ENCODE measurements at regions not wholly inside any gene's neighbourhood (a gene's known extent, or its start where the extent isn't known, plus 50 kb on each side); places are given as distances from the start of the nearest gene placed in this dataset.
A peak's percentile ranks its signal among the peaks of the same experiment; 100 is the strongest.

DNA sequence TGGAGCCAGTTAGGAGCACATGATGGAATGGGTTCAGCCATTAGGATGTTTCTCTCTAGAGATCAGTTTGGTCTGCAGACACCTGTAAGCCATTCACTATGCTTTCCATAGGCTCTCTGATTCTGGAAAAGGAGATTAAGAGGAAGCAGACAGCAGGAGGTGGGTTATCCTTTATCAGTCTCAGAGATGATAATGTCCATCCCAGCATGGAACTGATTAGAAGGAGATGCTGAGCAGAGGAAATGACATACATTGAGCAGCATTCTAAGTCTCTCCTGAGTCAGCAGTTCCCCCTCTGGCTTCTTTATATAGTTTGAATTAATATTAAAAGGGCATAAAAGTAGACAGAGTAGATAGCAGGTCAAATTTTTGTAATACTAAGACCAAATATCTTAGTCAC, 591.1 kb downstream of the GBE1 start:
- no peaks in the 10 kb centered on the region for H3K27me3 ChIP-seq (replicated peaks; ENCODE audit: control insufficient read depth, insufficient read depth, low read length)
- H3K4me1 ChIP-seq (ENCODE audit: control insufficient read depth, insufficient read depth, low read length), result no peaks in the 10 kb centered on the region
- H3K9ac ChIP-seq (ENCODE audit: low read length), result no peak overlapping the region
- H3K36me3 ChIP-seq (ENCODE audit: control insufficient read depth, insufficient read depth, low read length, severe bottlenecking), result no peaks in the 10 kb centered on the region
- no peak overlapping the region for H3K4me3 ChIP-seq (ENCODE audit: low read length)
- no peaks in the 10 kb centered on the region for H3K9me3 ChIP-seq (ENCODE audit: control insufficient read depth, low read length)
- DNase-seq (ENCODE audit: low read depth), result no peak

DNA sequence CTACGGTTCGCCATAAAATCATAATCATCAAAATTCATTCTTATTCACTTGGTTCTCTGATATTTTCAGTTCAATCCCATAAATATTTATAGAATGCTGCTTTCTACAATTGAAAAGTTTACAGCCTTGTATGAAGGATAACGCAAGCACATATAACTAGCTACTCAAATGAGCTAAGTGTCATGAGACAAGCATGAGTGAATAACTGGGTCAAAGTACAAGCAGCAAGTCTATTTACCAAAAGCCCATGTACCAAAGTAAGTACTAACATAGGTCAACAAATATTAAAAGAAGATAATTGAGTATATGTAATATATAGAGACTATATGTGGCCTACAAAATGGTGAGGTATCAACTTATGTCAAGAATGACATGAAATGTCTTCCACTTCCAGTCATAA, 596.6 kb downstream of the GBE1 start:
- Histone ChIP-seq H3K4me1 (ENCODE audit: control insufficient read depth, insufficient read depth, low read length) (no peaks in the 10 kb centered on the region), H3K36me3 (ENCODE audit: control insufficient read depth, insufficient read depth, low read length, severe bottlenecking) (no peaks in the 10 kb centered on the region), H3K9ac (ENCODE audit: low read length) (no peak overlapping the region), H3K9me3 (ENCODE audit: control insufficient read depth, low read length) (no peaks in the 10 kb centered on the region), H3K4me3 (ENCODE audit: low read length) (no peak overlapping the region), H3K27me3 (replicated peaks; ENCODE audit: control insufficient read depth, insufficient read depth, low read length) (no peaks in the 10 kb centered on the region)
- DNase-seq (ENCODE audit: low read depth), result no peak

- no peak overlapping the region for H3K4me3 ChIP-seq (ENCODE audit: low read length)
- no peak overlapping the region for H3K9ac ChIP-seq (ENCODE audit: low read length)
- no peaks in the 10 kb centered on the region for H3K4me1 ChIP-seq (ENCODE audit: control insufficient read depth, insufficient read depth, low read length)
- no peaks in the 10 kb centered on the region for H3K36me3 ChIP-seq (ENCODE audit: control insufficient read depth, insufficient read depth, low read length, severe bottlenecking)
- DNase-seq (ENCODE audit: low read depth), result no peak
- no peaks in the 10 kb centered on the region for H3K9me3 ChIP-seq (ENCODE audit: control insufficient read depth, low read length)
- H3K27me3 ChIP-seq (replicated peaks; ENCODE audit: control insufficient read depth, insufficient read depth, low read length), result no peaks in the 10 kb centered on the region
These were observed 599.6 kb downstream of the GBE1 start for GRCh38 chr3:81161851-81162250.

DNA sequence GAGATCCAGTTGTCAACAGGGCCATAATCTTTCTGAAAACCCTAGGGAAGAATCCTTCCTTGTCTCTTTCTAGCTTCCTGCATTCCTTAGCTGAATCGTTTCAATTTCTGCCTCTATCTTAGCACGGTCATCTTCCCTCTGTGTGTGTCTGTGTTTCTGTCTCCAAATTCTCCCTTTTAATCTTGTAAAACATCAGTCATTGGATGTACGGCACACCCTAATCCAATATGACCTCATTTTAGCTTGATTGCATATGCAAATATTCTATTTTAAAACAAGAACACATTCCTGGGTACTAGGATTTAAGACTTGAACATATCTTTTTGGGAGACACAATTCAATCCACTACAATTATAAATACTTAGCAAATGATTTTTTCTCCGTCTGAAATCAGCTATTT, 600.3 kb downstream of the GBE1 start:
- Histone ChIP-seq H3K9me3 (ENCODE audit: control insufficient read depth, low read length) (no peaks in the 10 kb centered on the region), H3K9ac (ENCODE audit: low read length) (no peak overlapping the region), H3K4me1 (ENCODE audit: control insufficient read depth, insufficient read depth, low read length) (no peaks in the 10 kb centered on the region), H3K36me3 (ENCODE audit: control insufficient read depth, insufficient read depth, low read length, severe bottlenecking) (no peaks in the 10 kb centered on the region), H3K4me3 (ENCODE audit: low read length) (no peak overlapping the region), H3K27me3 (replicated peaks; ENCODE audit: control insufficient read depth, insufficient read depth, low read length) (no peaks in the 10 kb centered on the region)
- no peak for DNase-seq (ENCODE audit: low read depth)

GRCh38 chr3:81154611-81155143, 606.8 kb downstream of the GBE1 start:
- Histone ChIP-seq H3K36me3 (ENCODE audit: control insufficient read depth, insufficient read depth, low read length, severe bottlenecking) (no peaks in the 10 kb centered on the region), H3K4me3 (ENCODE audit: low read length) (no peak overlapping the region), H3K27me3 (replicated peaks; ENCODE audit: control insufficient read depth, insufficient read depth, low read length) (no peaks in the 10 kb centered on the region), H3K4me1 (ENCODE audit: control insufficient read depth, insufficient read depth, low read length) (no peaks in the 10 kb centered on the region), H3K9me3 (ENCODE audit: control insufficient read depth, low read length) (no peaks in the 10 kb centered on the region), H3K9ac (ENCODE audit: low read length) (no peak overlapping the region)
- no peak for DNase-seq (ENCODE audit: low read depth)

- Histone ChIP-seq H3K9ac (ENCODE audit: low read length) (no peak overlapping the region), H3K4me1 (ENCODE audit: control insufficient read depth, insufficient read depth, low read length) (no peaks in the 10 kb centered on the region), H3K9me3 (ENCODE audit: control insufficient read depth, low read length) (no peaks in the 10 kb centered on the region), H3K4me3 (ENCODE audit: low read length) (no peak overlapping the region), H3K36me3 (ENCODE audit: control insufficient read depth, insufficient read depth, low read length, severe bottlenecking) (no peaks in the 10 kb centered on the region), H3K27me3 (replicated peaks; ENCODE audit: control insufficient read depth, insufficient read depth, low read length) (no peaks in the 10 kb centered on the region)
- DNase-seq (ENCODE audit: low read depth), result no peak
These were observed 609.3 kb downstream of the GBE1 start for GRCh38 chr3:81152156-81152555.

- Histone ChIP-seq H3K4me3 (ENCODE audit: low read length) (no peak overlapping the region), H3K9me3 (ENCODE audit: control insufficient read depth, low read length) (no peaks in the 10 kb centered on the region), H3K27me3 (replicated peaks; ENCODE audit: control insufficient read depth, insufficient read depth, low read length) (no peaks in the 10 kb centered on the region), H3K36me3 (ENCODE audit: control insufficient read depth, insufficient read depth, low read length, severe bottlenecking) (no peaks in the 10 kb centered on the region), H3K9ac (ENCODE audit: low read length) (no peak overlapping the region), H3K4me1 (ENCODE audit: control insufficient read depth, insufficient read depth, low read length) (no peaks in the 10 kb centered on the region)
- DNase-seq (ENCODE audit: low read depth), result no peak
These were observed 628.5 kb downstream of the GBE1 start for GRCh38 chr3:81132995-81133394.

DNA sequence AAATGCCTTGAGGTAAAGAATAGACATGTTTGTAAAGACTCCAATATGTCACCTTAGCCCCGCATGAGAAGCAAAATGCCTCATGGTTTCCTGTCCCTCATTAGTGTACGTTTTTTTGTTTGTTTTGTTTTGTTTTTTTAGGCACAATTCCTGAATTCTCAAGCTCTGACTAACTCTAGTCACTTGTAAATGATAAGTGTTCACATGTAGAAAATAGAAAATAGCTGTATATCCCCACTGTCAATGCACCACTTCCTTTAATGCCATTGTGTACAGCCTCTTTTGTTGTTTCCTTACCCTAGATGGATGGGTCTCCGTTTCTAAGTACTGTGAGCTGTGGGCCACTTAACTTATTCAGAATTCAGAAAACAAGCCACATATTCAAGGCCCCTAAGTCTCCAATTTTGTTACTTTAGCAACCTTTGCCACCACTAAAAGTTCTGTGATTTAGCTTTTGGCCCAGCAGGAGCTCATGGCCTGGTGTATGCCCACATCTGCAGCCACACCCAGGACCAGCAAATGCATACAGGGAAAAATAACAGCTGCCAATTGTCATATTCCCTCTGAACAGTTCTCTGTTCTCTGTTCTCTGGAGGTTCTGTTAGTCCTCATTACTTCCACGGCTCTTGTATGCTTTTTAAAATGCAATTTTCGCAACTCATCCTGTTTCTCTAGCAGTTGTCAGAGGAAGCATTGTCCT, 655.5 kb downstream of the GBE1 start:
- no peak overlapping the region for H3K4me3 ChIP-seq (ENCODE audit: low read length)
- H3K9me3 ChIP-seq (ENCODE audit: control insufficient read depth, low read length), result no peaks in the 10 kb centered on the region
- H3K4me1 ChIP-seq (ENCODE audit: control insufficient read depth, insufficient read depth, low read length), result no peaks in the 10 kb centered on the region
- peak; percentile 0 for DNase-seq (ENCODE audit: low read depth)
- H3K9ac ChIP-seq (ENCODE audit: low read length), result no peak overlapping the region
- H3K36me3 ChIP-seq (ENCODE audit: control insufficient read depth, insufficient read depth, low read length, severe bottlenecking), result no peaks in the 10 kb centered on the region
- H3K27me3 ChIP-seq (replicated peaks; ENCODE audit: control insufficient read depth, insufficient read depth, low read length), result no peaks in the 10 kb centered on the region

- Histone ChIP-seq H3K36me3 (ENCODE audit: control insufficient read depth, insufficient read depth, low read length, severe bottlenecking) (no peaks in the 10 kb centered on the region), H3K9ac (ENCODE audit: low read length) (no peak overlapping the region), H3K27me3 (replicated peaks; ENCODE audit: control insufficient read depth, insufficient read depth, low read length) (no peaks in the 10 kb centered on the region), H3K9me3 (ENCODE audit: control insufficient read depth, low read length) (no peaks in the 10 kb centered on the region), H3K4me3 (ENCODE audit: low read length) (no peak overlapping the region), H3K4me1 (ENCODE audit: control insufficient read depth, insufficient read depth, low read length) (no peaks in the 10 kb centered on the region)
- no peak for DNase-seq (ENCODE audit: low read depth)
These were observed 656.2 kb downstream of the GBE1 start for GRCh38 chr3:81105206-81105605.

- H3K9me3 ChIP-seq (ENCODE audit: control insufficient read depth, low read length), result no peaks in the 10 kb centered on the region
- DNase-seq (ENCODE audit: low read depth), result no peak
- H3K27me3 ChIP-seq (replicated peaks; ENCODE audit: control insufficient read depth, insufficient read depth, low read length), result no peaks in the 10 kb centered on the region
- no peaks in the 10 kb centered on the region for H3K4me1 ChIP-seq (ENCODE audit: control insufficient read depth, insufficient read depth, low read length)
- H3K4me3 ChIP-seq (ENCODE audit: low read length), result no peak overlapping the region
- H3K9ac ChIP-seq (ENCODE audit: low read length), result no peak overlapping the region
- no peaks in the 10 kb centered on the region for H3K36me3 ChIP-seq (ENCODE audit: control insufficient read depth, insufficient read depth, low read length, severe bottlenecking)
These were observed 663.6 kb downstream of the GBE1 start for GRCh38 chr3:81097889-81098288.

DNA sequence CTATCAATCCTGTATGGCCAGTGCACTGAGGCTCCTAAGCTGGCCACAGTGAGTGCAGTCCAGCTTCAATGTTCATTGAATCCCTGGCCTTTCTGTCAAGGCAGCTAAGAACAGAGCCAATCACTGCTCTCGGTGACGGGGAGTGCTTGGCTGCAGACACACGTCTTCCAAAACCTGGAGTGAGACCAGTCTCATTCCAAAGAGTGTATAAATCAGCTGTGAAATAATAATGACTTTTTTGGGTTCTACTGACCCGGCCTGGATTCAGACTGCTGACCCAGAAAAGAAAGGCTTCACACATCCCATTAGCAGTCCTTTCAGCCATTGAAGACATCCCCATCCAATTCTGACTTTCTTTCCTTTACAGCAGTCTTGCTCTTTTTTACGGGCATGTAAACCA, 665.5 kb downstream of the GBE1 start:
- no peak for DNase-seq (ENCODE audit: low read depth)
- Histone ChIP-seq H3K4me1 (ENCODE audit: control insufficient read depth, insufficient read depth, low read length) (no peaks in the 10 kb centered on the region), H3K27me3 (replicated peaks; ENCODE audit: control insufficient read depth, insufficient read depth, low read length) (no peaks in the 10 kb centered on the region), H3K4me3 (ENCODE audit: low read length) (no peak overlapping the region), H3K9ac (ENCODE audit: low read length) (no peak overlapping the region), H3K9me3 (ENCODE audit: control insufficient read depth, low read length) (peaks cover 3% of the 10 kb centered on the region), H3K36me3 (ENCODE audit: control insufficient read depth, insufficient read depth, low read length, severe bottlenecking) (no peaks in the 10 kb centered on the region)

GRCh38 chr3:81094986-81095385, 666.5 kb downstream of the GBE1 start:
- H3K27me3 ChIP-seq (replicated peaks; ENCODE audit: control insufficient read depth, insufficient read depth, low read length), result no peaks in the 10 kb centered on the region
- H3K4me1 ChIP-seq (ENCODE audit: control insufficient read depth, insufficient read depth, low read length), result no peaks in the 10 kb centered on the region
- no peak overlapping the region for H3K4me3 ChIP-seq (ENCODE audit: low read length)
- DNase-seq (ENCODE audit: low read depth), result no peak
- peaks cover 4% of the 10 kb centered on the region for H3K9me3 ChIP-seq (ENCODE audit: control insufficient read depth, low read length)
- no peak overlapping the region for H3K9ac ChIP-seq (ENCODE audit: low read length)
- H3K36me3 ChIP-seq (ENCODE audit: control insufficient read depth, insufficient read depth, low read length, severe bottlenecking), result no peaks in the 10 kb centered on the region

Measured in adipocyte (in vitro differentiated cells).